HL-60 (cell line): ENCODE measurements at regions not wholly inside any gene's neighbourhood (a gene's known extent, or its start where the extent isn't known, plus 50 kb on each side); places are given as distances from the start of the nearest gene placed in this dataset.

Source experiments
- GABPA ChIP-seq: IDR thresholded peaks from 2 replicates; pipeline ENCODE4 v1.6.1; 2012; ENCODE audit warnings: low read depth
- POLR2AphosphoS5 ChIP-seq: IDR thresholded peaks from 2 replicates; pipeline ENCODE4 v1.6.1; 2012; ENCODE audit warnings: low read depth
- TF ChIP-seq, protein P1 (sequence below): IDR thresholded peaks from one replicate; pipeline ENCODE4 v1.5.1; 2011; ENCODE audit warnings: low read length, control low read depth, inconsistent platforms; ENCODE audit not compliant: insufficient read depth
- TF ChIP-seq, protein P2 (sequence below): IDR thresholded peaks from 2 replicates; pipeline ENCODE4 v1.6.1; 2012; ENCODE audit warnings: low read depth; ENCODE audit not compliant: insufficient replicate concordance

DNA sequence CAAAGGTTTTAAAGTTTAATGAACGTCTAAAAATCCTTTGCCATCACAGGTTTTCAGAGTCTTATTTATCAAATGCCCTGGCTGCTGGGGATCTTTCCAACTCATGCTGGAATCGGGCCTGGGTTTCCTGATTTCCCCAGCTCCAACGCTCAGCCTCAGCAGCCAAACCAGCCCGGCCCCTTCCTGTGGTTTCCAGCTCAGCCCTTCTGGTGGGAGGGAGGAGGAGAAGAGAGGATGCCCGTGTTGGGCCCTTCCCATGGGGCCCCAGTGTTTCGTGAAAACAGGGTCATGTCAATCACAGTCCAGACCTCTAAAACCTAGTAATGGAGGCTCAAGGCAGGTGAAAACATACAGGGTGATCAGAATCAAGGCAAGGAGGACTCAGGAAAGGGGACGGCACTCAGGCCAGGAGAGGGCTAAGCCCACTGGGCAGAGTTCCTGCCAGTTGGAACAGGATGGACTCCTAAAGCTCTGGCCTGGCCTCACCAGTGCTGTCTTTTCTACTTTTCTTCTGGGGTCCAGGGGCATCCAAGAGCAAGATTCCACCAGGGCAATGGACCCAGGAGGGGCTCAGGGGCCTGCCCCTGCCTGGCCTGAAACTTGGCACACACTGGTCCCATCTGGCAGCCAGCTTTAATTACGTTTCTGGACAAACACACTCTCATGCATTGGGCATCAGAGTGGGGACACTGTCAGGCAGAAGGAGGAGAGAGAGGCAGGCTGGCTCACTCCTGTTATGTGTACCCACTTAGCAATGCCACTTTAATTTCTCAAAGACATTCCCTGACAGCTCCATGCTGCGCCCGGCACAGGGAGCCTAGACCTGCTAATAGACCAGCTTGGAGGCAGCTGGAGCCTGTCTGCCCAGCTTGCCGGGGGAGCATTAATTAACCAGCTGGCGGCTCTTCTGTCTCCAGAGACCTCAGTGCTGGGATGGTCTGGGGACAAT, 194.6 kb downstream of the FAM43A start:
- TF ChIP-seq, protein P1, sequence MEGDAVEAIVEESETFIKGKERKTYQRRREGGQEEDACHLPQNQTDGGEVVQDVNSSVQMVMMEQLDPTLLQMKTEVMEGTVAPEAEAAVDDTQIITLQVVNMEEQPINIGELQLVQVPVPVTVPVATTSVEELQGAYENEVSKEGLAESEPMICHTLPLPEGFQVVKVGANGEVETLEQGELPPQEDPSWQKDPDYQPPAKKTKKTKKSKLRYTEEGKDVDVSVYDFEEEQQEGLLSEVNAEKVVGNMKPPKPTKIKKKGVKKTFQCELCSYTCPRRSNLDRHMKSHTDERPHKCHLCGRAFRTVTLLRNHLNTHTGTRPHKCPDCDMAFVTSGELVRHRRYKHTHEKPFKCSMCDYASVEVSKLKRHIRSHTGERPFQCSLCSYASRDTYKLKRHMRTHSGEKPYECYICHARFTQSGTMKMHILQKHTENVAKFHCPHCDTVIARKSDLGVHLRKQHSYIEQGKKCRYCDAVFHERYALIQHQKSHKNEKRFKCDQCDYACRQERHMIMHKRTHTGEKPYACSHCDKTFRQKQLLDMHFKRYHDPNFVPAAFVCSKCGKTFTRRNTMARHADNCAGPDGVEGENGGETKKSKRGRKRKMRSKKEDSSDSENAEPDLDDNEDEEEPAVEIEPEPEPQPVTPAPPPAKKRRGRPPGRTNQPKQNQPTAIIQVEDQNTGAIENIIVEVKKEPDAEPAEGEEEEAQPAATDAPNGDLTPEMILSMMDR, result no peak
- TF ChIP-seq POLR2AphosphoS5 (no peak), GABPA (no peak)
- TF ChIP-seq, protein P2, sequence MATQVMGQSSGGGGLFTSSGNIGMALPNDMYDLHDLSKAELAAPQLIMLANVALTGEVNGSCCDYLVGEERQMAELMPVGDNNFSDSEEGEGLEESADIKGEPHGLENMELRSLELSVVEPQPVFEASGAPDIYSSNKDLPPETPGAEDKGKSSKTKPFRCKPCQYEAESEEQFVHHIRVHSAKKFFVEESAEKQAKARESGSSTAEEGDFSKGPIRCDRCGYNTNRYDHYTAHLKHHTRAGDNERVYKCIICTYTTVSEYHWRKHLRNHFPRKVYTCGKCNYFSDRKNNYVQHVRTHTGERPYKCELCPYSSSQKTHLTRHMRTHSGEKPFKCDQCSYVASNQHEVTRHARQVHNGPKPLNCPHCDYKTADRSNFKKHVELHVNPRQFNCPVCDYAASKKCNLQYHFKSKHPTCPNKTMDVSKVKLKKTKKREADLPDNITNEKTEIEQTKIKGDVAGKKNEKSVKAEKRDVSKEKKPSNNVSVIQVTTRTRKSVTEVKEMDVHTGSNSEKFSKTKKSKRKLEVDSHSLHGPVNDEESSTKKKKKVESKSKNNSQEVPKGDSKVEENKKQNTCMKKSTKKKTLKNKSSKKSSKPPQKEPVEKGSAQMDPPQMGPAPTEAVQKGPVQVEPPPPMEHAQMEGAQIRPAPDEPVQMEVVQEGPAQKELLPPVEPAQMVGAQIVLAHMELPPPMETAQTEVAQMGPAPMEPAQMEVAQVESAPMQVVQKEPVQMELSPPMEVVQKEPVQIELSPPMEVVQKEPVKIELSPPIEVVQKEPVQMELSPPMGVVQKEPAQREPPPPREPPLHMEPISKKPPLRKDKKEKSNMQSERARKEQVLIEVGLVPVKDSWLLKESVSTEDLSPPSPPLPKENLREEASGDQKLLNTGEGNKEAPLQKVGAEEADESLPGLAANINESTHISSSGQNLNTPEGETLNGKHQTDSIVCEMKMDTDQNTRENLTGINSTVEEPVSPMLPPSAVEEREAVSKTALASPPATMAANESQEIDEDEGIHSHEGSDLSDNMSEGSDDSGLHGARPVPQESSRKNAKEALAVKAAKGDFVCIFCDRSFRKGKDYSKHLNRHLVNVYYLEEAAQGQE, result no peak
